ENCODE measurements at regions not wholly inside any gene's neighbourhood (a gene's known extent, or its start where the extent isn't known, plus 50 kb on each side); places are given as distances from the start of the nearest gene placed in this dataset.

GRCh38 chr21:27812279-27812678, 845.4 kb upstream of the ADAMTS5 start:
- Histone ChIP-seq H3K9ac (ENCODE audit: low read depth in 1 of 3, low read length in 3 of 3) (no peak overlapping the region), H3K27ac (ENCODE audit: low read depth, low read length) (no peak overlapping the region)

DNA sequence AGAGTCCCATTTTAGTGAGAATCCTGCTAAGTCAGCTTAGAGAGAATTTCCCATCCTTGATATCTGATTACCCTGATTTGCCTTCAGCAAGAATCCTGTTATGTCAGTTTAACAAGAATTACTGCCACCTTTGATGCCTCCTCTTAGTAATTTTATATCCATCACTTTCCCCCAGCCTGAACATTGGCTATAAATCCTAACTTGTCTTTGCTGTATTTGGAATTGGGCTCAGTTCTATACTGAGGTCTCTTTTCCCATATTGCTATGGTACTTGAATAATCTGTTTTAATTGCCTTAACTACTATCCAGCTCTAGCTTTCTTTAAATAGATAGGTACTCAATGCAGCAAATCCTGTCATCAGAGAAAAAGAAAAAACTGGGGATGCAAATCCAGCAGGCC, 842.0 kb upstream of the ADAMTS5 start:
- H3K4me1 ChIP-seq (ENCODE audit: control insufficient read depth in 3 of 3, insufficient read depth in 3 of 3, low read length in 3 of 3), result peaks cover 0 to 3% (median 0%) of the 10 kb centered on the region in 3 donors
- H3K9me3 ChIP-seq (ENCODE audit: control insufficient read depth in 3 of 3, low read length in 3 of 3), result no peaks in the 10 kb centered on the region
- no peak overlapping the region for H3K27ac ChIP-seq (ENCODE audit: low read depth, low read length)
- H3K9ac ChIP-seq (ENCODE audit: low read depth in 1 of 3, low read length in 3 of 3), result no peak overlapping the region
- no peaks in the 10 kb centered on the region for H3K27me3 ChIP-seq (ENCODE audit: control insufficient read depth in 3 of 3, insufficient read depth in 3 of 3, low read length in 3 of 3)
- H3K36me3 ChIP-seq (ENCODE audit: control insufficient read depth in 3 of 3, insufficient read depth in 3 of 3, low read length in 3 of 3), result no peaks in the 10 kb centered on the region
- no peak overlapping the region for H3K4me3 ChIP-seq (ENCODE audit: low read length in 3 of 3)

More at GRCh38 chr21:27812279-27812678, 845.4 kb upstream of the ADAMTS5 start:
- Histone ChIP-seq H3K27me3 (ENCODE audit: control insufficient read depth in 3 of 3, insufficient read depth in 3 of 3, low read length in 3 of 3) (no peaks in the 10 kb centered on the region), H3K36me3 (ENCODE audit: control insufficient read depth in 3 of 3, insufficient read depth in 3 of 3, low read length in 3 of 3) (no peaks in the 10 kb centered on the region), H3K9me3 (ENCODE audit: control insufficient read depth in 3 of 3, low read length in 3 of 3) (no peaks in the 10 kb centered on the region), H3K4me3 (ENCODE audit: low read length in 3 of 3) (no peak overlapping the region), H3K4me1 (ENCODE audit: control insufficient read depth in 3 of 3, insufficient read depth in 3 of 3, low read length in 3 of 3) (peaks cover 0 to 4% (median 0%) of the 10 kb centered on the region in 3 donors)

DNA sequence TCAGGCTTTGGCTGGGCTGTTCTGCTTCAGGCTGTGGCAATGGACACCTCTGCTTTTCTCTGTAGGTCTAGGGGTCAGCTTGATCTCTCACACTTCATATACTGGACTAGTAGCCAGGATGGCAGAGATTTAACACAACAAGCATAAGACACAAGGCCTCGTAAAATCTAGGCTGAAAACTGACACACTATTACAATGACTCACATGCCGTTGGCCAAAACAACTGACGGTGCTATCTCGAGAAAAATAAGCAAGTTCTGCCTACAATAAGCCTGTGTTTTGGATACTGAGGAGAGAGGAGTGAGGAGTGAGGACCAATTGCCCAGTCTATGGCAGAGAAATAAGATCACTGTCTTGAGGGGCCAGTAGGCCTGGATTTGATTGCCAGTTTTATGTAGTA, 840.7 kb upstream of the ADAMTS5 start:
- Histone ChIP-seq H3K4me1 (ENCODE audit: control insufficient read depth in 3 of 3, insufficient read depth in 3 of 3, low read length in 3 of 3) (peaks cover 0 to 3% (median 0%) of the 10 kb centered on the region in 3 donors), H3K4me3 (ENCODE audit: low read length in 3 of 3) (no peak overlapping the region), H3K27me3 (ENCODE audit: control insufficient read depth in 3 of 3, insufficient read depth in 3 of 3, low read length in 3 of 3) (no peaks in the 10 kb centered on the region), H3K9me3 (ENCODE audit: control insufficient read depth in 3 of 3, low read length in 3 of 3) (no peaks in the 10 kb centered on the region), H3K27ac (ENCODE audit: low read depth, low read length) (no peak overlapping the region), H3K36me3 (ENCODE audit: control insufficient read depth in 3 of 3, insufficient read depth in 3 of 3, low read length in 3 of 3) (no peaks in the 10 kb centered on the region), H3K9ac (ENCODE audit: low read depth in 1 of 3, low read length in 3 of 3) (no peak overlapping the region)

DNA sequence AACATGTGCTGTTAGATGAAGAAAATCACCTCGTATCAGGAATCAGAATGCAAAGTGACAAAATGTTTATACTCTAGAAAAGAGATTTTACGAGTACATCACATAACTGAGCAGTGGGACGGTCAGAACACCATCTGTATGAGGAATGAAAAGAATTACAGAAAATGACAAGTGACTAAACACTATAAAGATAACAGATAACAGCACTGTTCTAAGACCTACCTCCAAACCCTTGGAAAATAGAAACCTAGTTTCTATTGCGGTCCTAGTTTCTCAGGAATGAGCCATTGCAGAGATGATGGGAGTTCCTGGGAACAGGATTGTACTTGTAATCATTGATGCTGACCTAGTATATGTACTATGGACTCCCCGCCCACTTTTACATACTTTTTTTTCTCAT, 839.4 kb upstream of the ADAMTS5 start:
- Histone ChIP-seq H3K27ac (ENCODE audit: low read depth, low read length) (no peak overlapping the region), H3K9ac (ENCODE audit: low read depth in 1 of 3, low read length in 3 of 3) (no peak overlapping the region), H3K27me3 (ENCODE audit: control insufficient read depth in 3 of 3, insufficient read depth in 3 of 3, low read length in 3 of 3) (no peaks in the 10 kb centered on the region), H3K9me3 (ENCODE audit: control insufficient read depth in 3 of 3, low read length in 3 of 3) (no peaks in the 10 kb centered on the region), H3K4me3 (ENCODE audit: low read length in 3 of 3) (no peak overlapping the region), H3K4me1 (ENCODE audit: control insufficient read depth in 3 of 3, insufficient read depth in 3 of 3, low read length in 3 of 3) (peaks cover 0 to 3% (median 0%) of the 10 kb centered on the region in 3 donors), H3K36me3 (ENCODE audit: control insufficient read depth in 3 of 3, insufficient read depth in 3 of 3, low read length in 3 of 3) (no peaks in the 10 kb centered on the region)

GRCh38 chr21:27805696-27806095, 838.8 kb upstream of the ADAMTS5 start:
- Histone ChIP-seq H3K27ac (ENCODE audit: low read depth, low read length) (no peak overlapping the region), H3K36me3 (ENCODE audit: control insufficient read depth in 3 of 3, insufficient read depth in 3 of 3, low read length in 3 of 3) (no peaks in the 10 kb centered on the region), H3K4me1 (ENCODE audit: control insufficient read depth in 3 of 3, insufficient read depth in 3 of 3, low read length in 3 of 3) (peaks cover 0 to 3% (median 0%) of the 10 kb centered on the region in 3 donors), H3K4me3 (ENCODE audit: low read length in 3 of 3) (no peak overlapping the region), H3K27me3 (ENCODE audit: control insufficient read depth in 3 of 3, insufficient read depth in 3 of 3, low read length in 3 of 3) (no peaks in the 10 kb centered on the region), H3K9me3 (ENCODE audit: control insufficient read depth in 3 of 3, low read length in 3 of 3) (no peaks in the 10 kb centered on the region), H3K9ac (ENCODE audit: low read depth in 1 of 3, low read length in 3 of 3) (no peak overlapping the region)

DNA sequence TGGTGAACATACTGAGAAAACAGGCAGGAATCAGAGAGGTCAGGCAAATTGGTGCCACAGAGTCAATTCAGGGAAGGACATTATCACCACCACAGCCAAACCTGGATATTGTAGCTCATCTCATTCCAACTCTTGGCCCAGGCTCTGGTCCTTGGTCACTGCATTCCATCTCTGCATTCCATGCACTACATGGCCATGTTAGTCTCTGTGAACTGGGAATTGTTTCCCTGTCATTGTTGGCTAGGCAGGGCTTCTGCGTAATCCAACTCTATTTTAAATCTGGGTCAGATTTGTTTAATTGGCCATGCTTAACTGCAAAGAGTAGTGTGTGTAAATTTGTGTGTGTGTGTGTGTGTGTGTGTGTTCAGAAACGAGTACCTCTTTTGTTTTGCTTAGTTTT, 837.6 kb upstream of the ADAMTS5 start:
- Histone ChIP-seq H3K27ac (ENCODE audit: low read depth, low read length) (no peak overlapping the region), H3K9ac (ENCODE audit: low read depth in 1 of 3, low read length in 3 of 3) (no peak overlapping the region), H3K9me3 (ENCODE audit: control insufficient read depth in 3 of 3, low read length in 3 of 3) (no peaks in the 10 kb centered on the region), H3K4me1 (ENCODE audit: control insufficient read depth in 3 of 3, insufficient read depth in 3 of 3, low read length in 3 of 3) (peaks cover 0 to 3% (median 0%) of the 10 kb centered on the region in 3 donors), H3K4me3 (ENCODE audit: low read length in 3 of 3) (no peak overlapping the region), H3K27me3 (ENCODE audit: control insufficient read depth in 3 of 3, insufficient read depth in 3 of 3, low read length in 3 of 3) (no peaks in the 10 kb centered on the region), H3K36me3 (ENCODE audit: control insufficient read depth in 3 of 3, insufficient read depth in 3 of 3, low read length in 3 of 3) (no peaks in the 10 kb centered on the region)

GRCh38 chr21:27803571-27803970, 836.7 kb upstream of the ADAMTS5 start:
- no peak overlapping the region for H3K27ac ChIP-seq (ENCODE audit: low read depth, low read length)
- H3K9ac ChIP-seq (ENCODE audit: low read depth in 1 of 3, low read length in 3 of 3), result no peak overlapping the region
- H3K36me3 ChIP-seq (ENCODE audit: control insufficient read depth in 3 of 3, insufficient read depth in 3 of 3, low read length in 3 of 3), result no peaks in the 10 kb centered on the region
- no peaks in the 10 kb centered on the region for H3K27me3 ChIP-seq (ENCODE audit: control insufficient read depth in 3 of 3, insufficient read depth in 3 of 3, low read length in 3 of 3)
- peaks cover 0 to 3% (median 0%) of the 10 kb centered on the region in 3 donors for H3K4me1 ChIP-seq (ENCODE audit: control insufficient read depth in 3 of 3, insufficient read depth in 3 of 3, low read length in 3 of 3)
- H3K9me3 ChIP-seq (ENCODE audit: control insufficient read depth in 3 of 3, low read length in 3 of 3), result no peaks in the 10 kb centered on the region
- H3K4me3 ChIP-seq (ENCODE audit: low read length in 3 of 3), result no peak overlapping the region

DNA sequence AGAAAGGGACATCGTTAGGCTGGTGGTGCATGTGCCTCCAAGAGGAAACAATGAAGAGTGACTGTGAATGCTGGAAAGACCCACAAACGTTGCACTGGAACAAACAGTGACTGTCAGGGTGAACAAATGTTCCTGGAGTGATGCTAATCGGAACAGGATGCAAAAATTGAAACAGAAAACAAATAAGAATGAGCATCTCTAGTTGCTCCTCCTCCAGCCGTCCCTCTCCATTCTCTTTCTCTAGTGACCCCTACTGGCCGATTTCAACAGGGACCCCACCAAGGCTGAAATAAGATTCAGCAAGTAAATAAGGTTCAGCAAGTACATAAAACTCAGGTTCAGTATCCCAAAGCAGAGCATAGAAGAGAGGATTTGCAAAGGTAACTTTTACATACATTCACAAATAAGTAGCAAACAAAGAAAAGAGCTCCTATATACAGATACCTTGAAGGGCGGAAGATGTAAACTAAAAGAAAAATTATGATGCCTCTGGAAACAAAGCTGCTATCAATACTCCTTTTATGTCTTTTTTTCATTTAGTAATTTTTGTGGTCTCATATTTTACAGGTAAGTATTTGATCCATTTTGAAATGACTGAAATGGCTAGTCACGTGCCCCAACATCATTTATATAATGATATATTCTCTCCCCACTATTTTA, 836.1 kb upstream of the ADAMTS5 start:
- peak overlapping the region in 1 of 3 donors; percentile 30 for H3K4me3 ChIP-seq (ENCODE audit: low read length in 3 of 3)
- peaks cover 0 to 3% (median 0%) of the 10 kb centered on the region in 3 donors for H3K4me1 ChIP-seq (ENCODE audit: control insufficient read depth in 3 of 3, insufficient read depth in 3 of 3, low read length in 3 of 3)
- no peaks in the 10 kb centered on the region for H3K9me3 ChIP-seq (ENCODE audit: control insufficient read depth in 3 of 3, low read length in 3 of 3)
- no peak overlapping the region for H3K27ac ChIP-seq (ENCODE audit: low read depth, low read length)
- no peaks in the 10 kb centered on the region for H3K27me3 ChIP-seq (ENCODE audit: control insufficient read depth in 3 of 3, insufficient read depth in 3 of 3, low read length in 3 of 3)
- no peak overlapping the region for H3K9ac ChIP-seq (ENCODE audit: low read depth in 1 of 3, low read length in 3 of 3)
- no peaks in the 10 kb centered on the region for H3K36me3 ChIP-seq (ENCODE audit: control insufficient read depth in 3 of 3, insufficient read depth in 3 of 3, low read length in 3 of 3)

DNA sequence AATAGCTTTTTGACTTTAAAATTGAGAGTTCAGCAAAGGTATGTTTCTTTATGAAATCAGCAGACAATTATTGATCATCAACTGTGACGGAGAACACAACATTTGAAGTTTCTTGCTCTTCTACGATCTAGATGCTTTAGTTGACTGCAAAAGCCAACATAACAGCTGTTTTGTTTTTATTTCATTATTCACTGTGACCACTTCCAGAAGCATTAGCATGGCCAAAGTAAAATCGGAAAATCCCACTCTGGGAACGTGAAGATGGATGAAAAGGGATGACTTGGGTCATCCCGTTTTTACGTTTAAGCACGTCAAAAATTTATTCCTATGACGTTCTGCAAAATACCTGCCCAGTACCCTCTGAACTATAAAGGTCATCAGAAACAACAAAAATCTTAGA, 833.0 kb upstream of the ADAMTS5 start:
- no peak overlapping the region for H3K4me3 ChIP-seq (ENCODE audit: low read length in 3 of 3)
- no peaks in the 10 kb centered on the region for H3K27me3 ChIP-seq (ENCODE audit: control insufficient read depth in 3 of 3, insufficient read depth in 3 of 3, low read length in 3 of 3)
- no peak overlapping the region for H3K27ac ChIP-seq (ENCODE audit: low read depth, low read length)

DNA sequence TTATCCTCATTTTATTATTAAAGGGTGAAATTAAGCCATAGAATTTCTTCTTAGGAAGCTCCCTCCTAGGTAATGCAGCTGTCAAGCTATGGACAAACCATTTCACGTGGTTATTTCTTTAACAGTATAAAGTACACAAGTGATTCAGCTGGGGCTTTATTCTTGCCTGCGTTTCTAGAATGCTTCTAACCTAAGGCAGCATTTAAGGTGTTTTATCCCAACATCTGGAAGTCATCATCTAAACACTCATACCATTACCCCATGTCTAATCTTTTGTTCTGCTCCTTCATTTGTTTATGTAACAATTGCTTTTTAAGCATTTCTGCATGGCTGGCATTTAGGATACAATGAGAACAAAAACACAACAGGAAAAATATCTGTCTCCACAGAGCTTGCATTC, 829.2 kb upstream of the ADAMTS5 start:
- Histone ChIP-seq H3K9ac (ENCODE audit: low read depth in 1 of 3, low read length in 3 of 3) (no peak overlapping the region), H3K27ac (ENCODE audit: low read depth, low read length) (no peak overlapping the region)

More for the DNA sequence above, 833.0 kb upstream of the ADAMTS5 start:
- H3K9me3 ChIP-seq (ENCODE audit: control insufficient read depth in 3 of 3, low read length in 3 of 3), result no peaks in the 10 kb centered on the region
- no peak overlapping the region for H3K9ac ChIP-seq (ENCODE audit: low read depth in 1 of 3, low read length in 3 of 3)
- no peaks in the 10 kb centered on the region for H3K36me3 ChIP-seq (ENCODE audit: control insufficient read depth in 3 of 3, insufficient read depth in 3 of 3, low read length in 3 of 3)
- peaks cover 0 to 3% (median 0%) of the 10 kb centered on the region in 3 donors for H3K4me1 ChIP-seq (ENCODE audit: control insufficient read depth in 3 of 3, insufficient read depth in 3 of 3, low read length in 3 of 3)

More for the DNA sequence above, 829.2 kb upstream of the ADAMTS5 start:
- H3K4me1 ChIP-seq (ENCODE audit: control insufficient read depth in 3 of 3, insufficient read depth in 3 of 3, low read length in 3 of 3), result no peaks in the 10 kb centered on the region
- no peaks in the 10 kb centered on the region for H3K36me3 ChIP-seq (ENCODE audit: control insufficient read depth in 3 of 3, insufficient read depth in 3 of 3, low read length in 3 of 3)
- no peaks in the 10 kb centered on the region for H3K27me3 ChIP-seq (ENCODE audit: control insufficient read depth in 3 of 3, insufficient read depth in 3 of 3, low read length in 3 of 3)
- no peak overlapping the region for H3K4me3 ChIP-seq (ENCODE audit: low read length in 3 of 3)
- H3K9me3 ChIP-seq (ENCODE audit: control insufficient read depth in 3 of 3, low read length in 3 of 3), result no peaks in the 10 kb centered on the region

All from skeletal muscle tissue (tissue), 3 donors.